Natural killer cell (primary cell): ENCODE measurements at regions not wholly inside any gene's neighbourhood (a gene's known extent, or its start where the extent isn't known, plus 50 kb on each side); places are given as distances from the start of the nearest gene placed in this dataset.

Source experiments
- ATAC-seq, 3 donors: fragments of 150-1000 bp in 2 of 3; fragments of 200-7000 bp in 1 of 3; cut with Tn5 transposase; 1 replicate in 1 of 3; 2 replicates in 2 of 3; pipeline ENCODE4 v1.10.0; 2021; ENCODE audit warnings: mild to moderate bottlenecking in 2 of 3, moderate library complexity in 2 of 3
- DNase-seq, 2 donors: peaks; one replicate each; pipeline versions ENCODE4 v3.0.0 to v3.0.0-alpha.2; 2013 to 2021; ENCODE audit warnings: mixed read lengths in 1 of 2
- H3K27ac ChIP-seq: one replicate; pipeline ENCODE4 v1.5.1; 2013; ENCODE audit warnings: mild to moderate bottlenecking, low read length
- H3K27me3 ChIP-seq: one replicate; pipeline ENCODE4 v1.6.1; 2013; ENCODE audit warnings: low read length; ENCODE audit not compliant: control insufficient read depth, insufficient read depth
- H3K36me3 ChIP-seq: one replicate; pipeline ENCODE4 v1.6.1; 2013; ENCODE audit warnings: low read length; ENCODE audit not compliant: control insufficient read depth, insufficient read depth
- H3K4me1 ChIP-seq: one replicate; pipeline ENCODE4 v1.6.1; 2013; ENCODE audit warnings: low read length; ENCODE audit not compliant: control insufficient read depth, insufficient read depth
- H3K4me3 ChIP-seq: one replicate; pipeline ENCODE4 v1.5.1; 2013; ENCODE audit warnings: low read length
- H3K9me3 ChIP-seq: one replicate; pipeline ENCODE4 v1.6.1; 2013; ENCODE audit warnings: low read length; ENCODE audit not compliant: control insufficient read depth, insufficient read depth
- H3K27ac Mint-ChIP-seq, 2 donors: one replicate each; pipeline ENCODE4 v1.8.0; 2022; ENCODE audit warnings: mild to moderate bottlenecking in 2 of 2, mixed read lengths in 2 of 2, moderate library complexity in 1 of 2
- H3K27me3 Mint-ChIP-seq, 2 donors: one replicate each; pipeline ENCODE4 v1.8.0; 2022; ENCODE audit warnings: low read depth in 2 of 2, mixed read lengths in 2 of 2
- H3K36me3 Mint-ChIP-seq: one replicate; pipeline ENCODE4 v1.8.0; 2022; ENCODE audit warnings: mixed read lengths
- H3K4me1 Mint-ChIP-seq, 2 donors: one replicate each; pipeline ENCODE4 v1.8.0; 2022; ENCODE audit warnings: mixed read lengths in 2 of 2
- H3K4me3 Mint-ChIP-seq: one replicate; pipeline ENCODE4 v1.8.0; 2022; ENCODE audit warnings: mild to moderate bottlenecking, moderate library complexity, mixed read lengths
- H3K9me3 Mint-ChIP-seq, 2 donors: one replicate each; pipeline ENCODE4 v1.8.0; 2022; ENCODE audit warnings: mixed read lengths in 2 of 2
- WGBS: methylation state at CpG from one replicate; pipeline ENCODE4 v1.1.7; 2013; ENCODE audit warnings: missing lambda C conversion rate; ENCODE audit not compliant: insufficient coverage; 5-methylcytosine and 5-hydroxymethylcytosine counted together
- intact Hi-C: fragments of 100-400 bp; cut with micrococcal nuclease; formaldehyde crosslinking; loops from one replicate; pipeline ENCODE4 v1.14.2; 2022
- TF ChIP-seq, protein P1 (sequence below): fragments of 200-600 bp; IDR thresholded peaks from one replicate; pipeline ENCODE4 v1.8.0; 2022; ENCODE audit warnings: antibody characterized with exemption

GRCh38 chr12:61502179-61502578, 758.0 kb upstream of the USP15 start:
- TF ChIP-seq, protein P1, sequence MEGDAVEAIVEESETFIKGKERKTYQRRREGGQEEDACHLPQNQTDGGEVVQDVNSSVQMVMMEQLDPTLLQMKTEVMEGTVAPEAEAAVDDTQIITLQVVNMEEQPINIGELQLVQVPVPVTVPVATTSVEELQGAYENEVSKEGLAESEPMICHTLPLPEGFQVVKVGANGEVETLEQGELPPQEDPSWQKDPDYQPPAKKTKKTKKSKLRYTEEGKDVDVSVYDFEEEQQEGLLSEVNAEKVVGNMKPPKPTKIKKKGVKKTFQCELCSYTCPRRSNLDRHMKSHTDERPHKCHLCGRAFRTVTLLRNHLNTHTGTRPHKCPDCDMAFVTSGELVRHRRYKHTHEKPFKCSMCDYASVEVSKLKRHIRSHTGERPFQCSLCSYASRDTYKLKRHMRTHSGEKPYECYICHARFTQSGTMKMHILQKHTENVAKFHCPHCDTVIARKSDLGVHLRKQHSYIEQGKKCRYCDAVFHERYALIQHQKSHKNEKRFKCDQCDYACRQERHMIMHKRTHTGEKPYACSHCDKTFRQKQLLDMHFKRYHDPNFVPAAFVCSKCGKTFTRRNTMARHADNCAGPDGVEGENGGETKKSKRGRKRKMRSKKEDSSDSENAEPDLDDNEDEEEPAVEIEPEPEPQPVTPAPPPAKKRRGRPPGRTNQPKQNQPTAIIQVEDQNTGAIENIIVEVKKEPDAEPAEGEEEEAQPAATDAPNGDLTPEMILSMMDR: no peak
- Histone ChIP-seq H3K4me3 (no peak overlapping the region), H3K4me1 (no peaks in the 10 kb centered on the region), H3K27me3 (no peaks in the 10 kb centered on the region), H3K27ac (no peak overlapping the region), H3K9me3 (peaks cover 2% of the 10 kb centered on the region), H3K36me3 (no peaks in the 10 kb centered on the region)
- Mint-ChIP-seq H3K27ac (no peak overlapping the region), H3K36me3 (no peaks in the 10 kb centered on the region), H3K9me3 (peaks cover 19% of the 10 kb centered on the region in 2 donors), H3K27me3 (no peaks in the 10 kb centered on the region), H3K4me3 (no peak overlapping the region), H3K4me1 (no peaks in the 10 kb centered on the region)
- ATAC-seq (no peak), DNase-seq (no peak)
- intact Hi-C loops: no loop called here

DNA sequence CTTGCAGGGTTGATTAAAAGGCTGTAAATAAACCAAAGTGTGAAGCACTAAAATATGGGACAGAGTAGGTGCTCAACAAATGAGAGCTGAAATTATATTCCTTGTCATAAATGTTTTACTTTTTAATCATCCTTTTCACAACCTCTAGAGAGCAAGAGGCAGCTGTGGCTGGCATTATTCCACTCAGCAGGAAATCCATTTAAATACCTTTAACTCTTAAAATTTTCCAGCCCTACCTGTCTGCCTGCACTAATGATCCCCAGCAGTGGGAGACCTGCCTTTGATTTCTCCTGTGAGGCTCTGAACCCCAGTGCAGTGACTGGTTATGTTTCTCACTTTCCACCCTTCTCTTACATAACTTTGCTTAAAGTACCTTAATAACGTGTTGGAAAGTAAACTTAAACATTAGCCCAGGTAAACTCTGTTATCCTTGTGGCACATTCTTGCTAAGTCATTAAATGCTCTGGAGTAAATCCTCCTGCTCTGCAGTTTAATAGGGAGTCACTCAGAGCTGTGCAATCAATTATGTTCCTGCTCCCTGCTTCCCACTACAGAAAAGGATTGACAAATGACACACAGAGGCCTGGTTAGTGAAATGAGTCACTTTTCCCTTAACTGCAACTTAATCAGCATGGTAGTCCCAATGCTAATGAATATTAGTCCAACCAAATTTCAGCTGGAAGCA, 755.7 kb upstream of the USP15 start:
- DNase-seq (no peak), ATAC-seq (no peak)
- no peak overlapping the region for H3K27ac Mint-ChIP-seq
- Histone ChIP-seq H3K27me3 (no peaks in the 10 kb centered on the region), H3K27ac (no peak overlapping the region), H3K4me1 (no peaks in the 10 kb centered on the region), H3K4me3 (no peak overlapping the region), H3K9me3 (peaks cover 2% of the 10 kb centered on the region), H3K36me3 (no peaks in the 10 kb centered on the region)
- H3K36me3 Mint-ChIP-seq: no peaks in the 10 kb centered on the region
- TF ChIP-seq, protein P1: no peak
- H3K27me3 Mint-ChIP-seq: no peaks in the 10 kb centered on the region
- intact Hi-C loops: no loop called here
- H3K4me1 Mint-ChIP-seq: no peaks in the 10 kb centered on the region
- WGBS: 76% methylated on average over 1 of the region's 1 CpG
- no peak overlapping the region for H3K4me3 Mint-ChIP-seq
- peaks cover 20% of the 10 kb centered on the region in 2 donors for H3K9me3 Mint-ChIP-seq

DNA sequence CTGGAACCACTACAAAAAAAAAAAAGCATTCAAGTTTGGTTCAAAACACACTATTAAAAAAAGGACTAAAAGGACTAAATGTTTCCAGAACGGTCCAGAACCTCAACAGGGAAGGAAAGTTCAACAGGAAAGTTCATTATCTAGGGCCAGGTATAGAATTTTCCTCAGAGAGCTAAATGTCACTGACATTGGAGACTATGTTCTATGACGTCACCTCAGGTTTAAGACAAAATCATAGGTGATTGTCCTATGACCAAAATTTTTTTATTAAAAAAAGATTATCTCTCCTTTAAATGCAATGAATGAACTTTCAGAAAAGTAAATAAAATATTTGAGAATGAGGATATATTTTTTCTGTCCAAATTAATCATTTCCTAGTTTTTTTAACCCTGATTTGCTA, 746.7 kb upstream of the USP15 start:
- Mint-ChIP-seq H3K4me3 (no peak overlapping the region), H3K27me3 (no peaks in the 10 kb centered on the region), H3K27ac (no peak overlapping the region), H3K9me3 (peaks cover 16 to 28% of the 10 kb centered on the region in 2 donors), H3K4me1 (no peaks in the 10 kb centered on the region), H3K36me3 (no peaks in the 10 kb centered on the region)
- TF ChIP-seq, protein P1: no peak
- ATAC-seq (no peak), DNase-seq (no peak)
- Histone ChIP-seq H3K27me3 (no peaks in the 10 kb centered on the region), H3K9me3 (no peaks in the 10 kb centered on the region), H3K36me3 (no peaks in the 10 kb centered on the region), H3K4me3 (no peak overlapping the region), H3K27ac (no peak overlapping the region), H3K4me1 (no peaks in the 10 kb centered on the region)
- WGBS: 82% methylated on average over 2 of the region's 2 CpGs
- intact Hi-C loops: no loop called here

- H3K4me3 ChIP-seq: no peak overlapping the region
- ATAC-seq (no peak), DNase-seq (no peak)
- Mint-ChIP-seq H3K4me3 (no peak overlapping the region), H3K36me3 (no peaks in the 10 kb centered on the region), H3K27me3 (no peaks in the 10 kb centered on the region), H3K4me1 (no peaks in the 10 kb centered on the region), H3K9me3 (peaks cover 16 to 32% of the 10 kb centered on the region in 2 donors), H3K27ac (no peak overlapping the region)
- TF ChIP-seq, protein P1: no peak
- no peaks in the 10 kb centered on the region for H3K27me3 ChIP-seq
- no peaks in the 10 kb centered on the region for H3K4me1 ChIP-seq
- WGBS: 79% methylated on average over 7 of the region's 8 CpGs
- no peak overlapping the region for H3K27ac ChIP-seq
- H3K36me3 ChIP-seq: no peaks in the 10 kb centered on the region
- no peaks in the 10 kb centered on the region for H3K9me3 ChIP-seq
- intact Hi-C loops: no loop called here
Observed at GRCh38 chr12:61514016-61514415, 746.2 kb upstream of the USP15 start.
